ENCODE measurements at regions not wholly inside any gene's neighbourhood (a gene's known extent, or its start where the extent isn't known, plus 50 kb on each side); places are given as distances from the start of the nearest gene placed in this dataset.

DNA sequence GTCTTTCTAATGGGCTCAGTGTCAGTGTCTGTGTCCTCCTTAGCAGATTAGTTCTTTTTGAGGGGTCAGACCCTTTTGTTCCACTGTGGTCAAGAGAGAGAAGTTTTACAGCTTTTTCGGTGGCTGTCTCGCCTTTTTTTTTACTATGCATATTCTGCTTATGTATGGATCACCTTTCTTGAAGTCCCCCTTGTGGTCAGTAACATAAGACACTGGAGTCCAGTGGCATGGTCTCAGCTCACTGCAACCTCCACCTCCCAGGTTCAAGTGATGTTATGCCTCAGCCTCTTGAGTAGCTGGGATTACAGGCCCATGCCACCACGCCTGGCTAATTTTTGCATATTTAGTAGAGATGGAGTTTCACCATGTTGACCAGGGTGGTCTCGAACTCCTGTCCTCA lies 54.0 kb upstream of the PGRMC2 start:
- ChIA-PET POLR2A (no interaction called here), CTCF (interaction anchor here (0.6 kb wide), 4 partner anchors 56 to 290 kb away, joined by 3 to 4 read pairs (median 4); no protein-coding TSS in a partner anchor)
- DNase-seq (ENCODE audit: low spot score) (no peak), ATAC-seq (peak; percentile 32; the same call in 1 of the 2 replicates)
- peaks cover 6% of the 10 kb centered on the region; the same call in 1 of the 2 replicates for H3K4me1 Mint-ChIP-seq
- TF ChIP-seq FOXP1 (CRISPR knock-in tag; IDR thresholded peaks at IDR 0.05; ENCODE audit: borderline replicate concordance): no peak
- no peak for TF ChIP-seq ZNF219 (CRISPR knock-in tag; IDR thresholded peaks at IDR 0.05; ENCODE audit: borderline replicate concordance)
- no peak for TF ChIP-seq CTCF (IDR thresholded peaks at IDR 0.05)
- TF ChIP-seq KAT7 (CRISPR knock-in tag; IDR thresholded peaks at IDR 0.05; ENCODE audit: borderline replicate concordance): no peak
- TF ChIP-seq ZNF317 (CRISPR knock-in tag; IDR thresholded peaks at IDR 0.05; ENCODE audit: borderline replicate concordance, low read depth): no peak
- no peak for TF ChIP-seq NR2C2 (CRISPR knock-in tag; IDR thresholded peaks at IDR 0.05)
- H3K27me3 Mint-ChIP-seq (ENCODE audit: low read depth): no peaks in the 10 kb centered on the region
- H3K9me3 Mint-ChIP-seq: no peaks in the 10 kb centered on the region
- no peaks in the 10 kb centered on the region for H3K36me3 Mint-ChIP-seq
- no peak overlapping the region for H3K4me3 Mint-ChIP-seq
- H3K27ac Mint-ChIP-seq: peak overlapping the region; percentile 23; the same call in 1 of the 2 replicates

DNA sequence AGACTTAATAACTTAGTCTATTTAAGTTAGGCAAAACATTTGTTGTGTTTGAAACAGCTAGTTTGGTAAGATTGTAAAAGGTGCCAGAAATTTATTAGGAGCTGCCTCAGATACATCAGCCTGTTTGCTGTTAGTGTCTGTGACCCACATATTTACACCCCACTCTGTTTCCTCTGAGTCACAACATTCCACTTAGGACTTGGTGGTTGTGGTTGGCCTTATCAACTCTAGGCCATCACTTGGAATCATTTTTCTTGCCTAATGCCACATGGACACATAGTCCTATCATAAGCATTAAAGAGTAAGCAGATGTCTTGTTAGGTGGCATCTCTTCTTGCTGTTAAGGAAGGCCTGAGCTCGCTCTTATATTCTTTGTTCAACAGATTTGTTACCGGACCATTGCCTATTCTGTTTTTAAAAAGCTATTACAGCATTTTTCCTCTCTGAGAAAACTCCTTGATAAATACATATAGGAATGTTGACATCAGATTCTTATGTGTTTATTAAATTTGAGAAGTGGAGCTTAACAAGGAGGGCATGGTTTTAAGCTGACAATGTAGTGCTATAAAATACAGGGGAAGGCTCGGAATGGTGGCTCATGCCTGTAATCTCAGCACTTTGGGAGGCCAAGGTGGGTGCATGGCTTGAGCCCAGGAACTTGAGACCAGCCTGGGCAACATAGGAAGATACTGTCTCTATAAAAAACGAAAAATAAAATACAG lies 51.2 kb upstream of the PGRMC2 start:
- peaks cover 6% of the 10 kb centered on the region; the same call in 1 of the 2 replicates for H3K4me1 Mint-ChIP-seq
- ATAC-seq (no peak), DNase-seq (ENCODE audit: low spot score) (no peak)
- no peak overlapping the region for H3K27ac Mint-ChIP-seq
- ChIA-PET POLR2A (no interaction called here), CTCF (interaction anchor here (1.0 kb wide), 1 partner anchor 51 kb away, joined by 3 read pairs; the partner anchor contains the start of gene PGRMC2)
- no peaks in the 10 kb centered on the region for H3K9me3 Mint-ChIP-seq
- H3K27me3 Mint-ChIP-seq (ENCODE audit: low read depth): no peaks in the 10 kb centered on the region
- no peaks in the 10 kb centered on the region for H3K36me3 Mint-ChIP-seq
- TF ChIP-seq ZNF121 (CRISPR knock-in tag; IDR thresholded peaks at IDR 0.05): no peak
- no peak for TF ChIP-seq ZNF232 (CRISPR knock-in tag; IDR thresholded peaks at IDR 0.05)
- no peak for TF ChIP-seq USF1 (CRISPR knock-in tag; IDR thresholded peaks at IDR 0.05)
- TF ChIP-seq JAZF1 (CRISPR knock-in tag; IDR thresholded peaks at IDR 0.05): no peak
- no peak for TF ChIP-seq E2F1 (CRISPR knock-in tag; IDR thresholded peaks at IDR 0.05)
- H3K4me3 Mint-ChIP-seq: no peak overlapping the region

GRCh38 chr4:128337863-128338262 lies 50.2 kb upstream of the PGRMC2 start:
- Mint-ChIP-seq H3K36me3 (no peaks in the 10 kb centered on the region), H3K27ac (no peak overlapping the region), H3K9me3 (no peaks in the 10 kb centered on the region), H3K27me3 (ENCODE audit: low read depth) (no peaks in the 10 kb centered on the region), H3K4me3 (no peak overlapping the region), H3K4me1 (peaks cover 6% of the 10 kb centered on the region; the same call in 1 of the 2 replicates)
- CTCF ChIA-PET: interaction anchor here (1.0 kb wide), 1 partner anchor 50 kb away, joined by 3 read pairs; the partner anchor contains the start of gene PGRMC2
- no peak for ATAC-seq
- no peak for TF ChIP-seq ZNF263 (CRISPR knock-in tag; IDR thresholded peaks at IDR 0.05; ENCODE audit: low read depth)
- TF ChIP-seq, protein P1, sequence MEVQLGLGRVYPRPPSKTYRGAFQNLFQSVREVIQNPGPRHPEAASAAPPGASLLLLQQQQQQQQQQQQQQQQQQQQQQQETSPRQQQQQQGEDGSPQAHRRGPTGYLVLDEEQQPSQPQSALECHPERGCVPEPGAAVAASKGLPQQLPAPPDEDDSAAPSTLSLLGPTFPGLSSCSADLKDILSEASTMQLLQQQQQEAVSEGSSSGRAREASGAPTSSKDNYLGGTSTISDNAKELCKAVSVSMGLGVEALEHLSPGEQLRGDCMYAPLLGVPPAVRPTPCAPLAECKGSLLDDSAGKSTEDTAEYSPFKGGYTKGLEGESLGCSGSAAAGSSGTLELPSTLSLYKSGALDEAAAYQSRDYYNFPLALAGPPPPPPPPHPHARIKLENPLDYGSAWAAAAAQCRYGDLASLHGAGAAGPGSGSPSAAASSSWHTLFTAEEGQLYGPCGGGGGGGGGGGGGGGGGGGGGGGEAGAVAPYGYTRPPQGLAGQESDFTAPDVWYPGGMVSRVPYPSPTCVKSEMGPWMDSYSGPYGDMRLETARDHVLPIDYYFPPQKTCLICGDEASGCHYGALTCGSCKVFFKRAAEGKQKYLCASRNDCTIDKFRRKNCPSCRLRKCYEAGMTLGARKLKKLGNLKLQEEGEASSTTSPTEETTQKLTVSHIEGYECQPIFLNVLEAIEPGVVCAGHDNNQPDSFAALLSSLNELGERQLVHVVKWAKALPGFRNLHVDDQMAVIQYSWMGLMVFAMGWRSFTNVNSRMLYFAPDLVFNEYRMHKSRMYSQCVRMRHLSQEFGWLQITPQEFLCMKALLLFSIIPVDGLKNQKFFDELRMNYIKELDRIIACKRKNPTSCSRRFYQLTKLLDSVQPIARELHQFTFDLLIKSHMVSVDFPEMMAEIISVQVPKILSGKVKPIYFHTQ (CRISPR knock-in tag; IDR thresholded peaks at IDR 0.05): no peak
- TF ChIP-seq TCF7 (CRISPR knock-in tag; IDR thresholded peaks at IDR 0.05; ENCODE audit: low read depth): no peak
- no peak for TF ChIP-seq MAX (CRISPR knock-in tag; IDR thresholded peaks at IDR 0.05)
- TF ChIP-seq, protein P2, sequence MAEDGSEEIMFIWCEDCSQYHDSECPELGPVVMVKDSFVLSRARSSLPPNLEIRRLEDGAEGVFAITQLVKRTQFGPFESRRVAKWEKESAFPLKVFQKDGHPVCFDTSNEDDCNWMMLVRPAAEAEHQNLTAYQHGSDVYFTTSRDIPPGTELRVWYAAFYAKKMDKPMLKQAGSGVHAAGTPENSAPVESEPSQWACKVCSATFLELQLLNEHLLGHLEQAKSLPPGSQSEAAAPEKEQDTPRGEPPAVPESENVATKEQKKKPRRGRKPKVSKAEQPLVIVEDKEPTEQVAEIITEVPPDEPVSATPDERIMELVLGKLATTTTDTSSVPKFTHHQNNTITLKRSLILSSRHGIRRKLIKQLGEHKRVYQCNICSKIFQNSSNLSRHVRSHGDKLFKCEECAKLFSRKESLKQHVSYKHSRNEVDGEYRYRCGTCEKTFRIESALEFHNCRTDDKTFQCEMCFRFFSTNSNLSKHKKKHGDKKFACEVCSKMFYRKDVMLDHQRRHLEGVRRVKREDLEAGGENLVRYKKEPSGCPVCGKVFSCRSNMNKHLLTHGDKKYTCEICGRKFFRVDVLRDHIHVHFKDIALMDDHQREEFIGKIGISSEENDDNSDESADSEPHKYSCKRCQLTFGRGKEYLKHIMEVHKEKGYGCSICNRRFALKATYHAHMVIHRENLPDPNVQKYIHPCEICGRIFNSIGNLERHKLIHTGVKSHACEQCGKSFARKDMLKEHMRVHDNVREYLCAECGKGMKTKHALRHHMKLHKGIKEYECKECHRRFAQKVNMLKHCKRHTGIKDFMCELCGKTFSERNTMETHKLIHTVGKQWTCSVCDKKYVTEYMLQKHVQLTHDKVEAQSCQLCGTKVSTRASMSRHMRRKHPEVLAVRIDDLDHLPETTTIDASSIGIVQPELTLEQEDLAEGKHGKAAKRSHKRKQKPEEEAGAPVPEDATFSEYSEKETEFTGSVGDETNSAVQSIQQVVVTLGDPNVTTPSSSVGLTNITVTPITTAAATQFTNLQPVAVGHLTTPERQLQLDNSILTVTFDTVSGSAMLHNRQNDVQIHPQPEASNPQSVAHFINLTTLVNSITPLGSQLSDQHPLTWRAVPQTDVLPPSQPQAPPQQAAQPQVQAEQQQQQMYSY (CRISPR knock-in tag; IDR thresholded peaks at IDR 0.05): no peak
- no peak for TF ChIP-seq NFE2L1 (CRISPR knock-in tag; IDR thresholded peaks at IDR 0.05)
- TF ChIP-seq, protein P3, sequence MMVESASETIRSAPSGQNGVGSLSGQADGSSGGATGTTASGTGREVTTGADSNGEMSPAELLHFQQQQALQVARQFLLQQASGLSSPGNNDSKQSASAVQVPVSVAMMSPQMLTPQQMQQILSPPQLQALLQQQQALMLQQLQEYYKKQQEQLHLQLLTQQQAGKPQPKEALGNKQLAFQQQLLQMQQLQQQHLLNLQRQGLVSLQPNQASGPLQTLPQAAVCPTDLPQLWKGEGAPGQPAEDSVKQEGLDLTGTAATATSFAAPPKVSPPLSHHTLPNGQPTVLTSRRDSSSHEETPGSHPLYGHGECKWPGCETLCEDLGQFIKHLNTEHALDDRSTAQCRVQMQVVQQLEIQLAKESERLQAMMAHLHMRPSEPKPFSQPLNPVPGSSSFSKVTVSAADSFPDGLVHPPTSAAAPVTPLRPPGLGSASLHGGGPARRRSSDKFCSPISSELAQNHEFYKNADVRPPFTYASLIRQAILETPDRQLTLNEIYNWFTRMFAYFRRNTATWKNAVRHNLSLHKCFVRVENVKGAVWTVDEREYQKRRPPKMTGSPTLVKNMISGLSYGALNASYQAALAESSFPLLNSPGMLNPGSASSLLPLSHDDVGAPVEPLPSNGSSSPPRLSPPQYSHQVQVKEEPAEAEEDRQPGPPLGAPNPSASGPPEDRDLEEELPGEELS (CRISPR knock-in tag; IDR thresholded peaks at IDR 0.05): no peak
- TF ChIP-seq JAZF1 (CRISPR knock-in tag; IDR thresholded peaks at IDR 0.05): no peak
- TF ChIP-seq ZNF423 (CRISPR knock-in tag; IDR thresholded peaks at IDR 0.05): no peak
- POLR2A ChIA-PET: no interaction called here
- DNase-seq (ENCODE audit: low spot score): no peak
